A549 (cell line): ENCODE measurements at regions not wholly inside any gene's neighbourhood (a gene's known extent, or its start where the extent isn't known, plus 50 kb on each side); places are given as distances from the start of the nearest gene placed in this dataset.

ENCODE experiments used
- BHLHE40 ChIP-seq: IDR thresholded peaks from 2 replicates; pipeline ENCODE4 v1.6.1; 2012; ENCODE audit warnings: low read depth, low read length, inconsistent platforms
- CTCF ChIP-seq: fragments of >200 bp; sonication (Bioruptor Twin); formaldehyde crosslinking; IDR thresholded peaks from 3 replicates; pipeline ENCODE4 v1.5.1; 2016
- ELK1 ChIP-seq: fragments of 150-350 bp; IDR thresholded peaks from 2 replicates; pipeline ENCODE4 v1.6.1; 2014; ENCODE audit warnings: low read depth, mild to moderate bottlenecking, low read length
- EP300 ChIP-seq, 2 experiments: fragments of >200 bp; sonication (Bioruptor Twin); formaldehyde crosslinking; IDR thresholded peaks; 2 replicates in 1 of 2; 3 replicates in 1 of 2; pipeline ENCODE4 v1.6.1; 2016 to 2017
- ESRRA ChIP-seq: fragments of 150-350 bp; IDR thresholded peaks from 2 replicates; pipeline ENCODE4 v1.6.1; 2014; ENCODE audit warnings: mild to moderate bottlenecking, low read length, borderline replicate concordance
- FOXS1 ChIP-seq: fragments of 250-450 bp; sonication (Bioruptor Pico); IDR thresholded peaks from 2 replicates; pipeline ENCODE4 v1.5.0; 2020; ENCODE audit warnings: mild to moderate bottlenecking, moderate library complexity
- HOXB5 ChIP-seq: fragments of 250-450 bp; sonication (Bioruptor Pico); IDR thresholded peaks from 2 replicates; pipeline ENCODE4 v1.5.0; 2020; ENCODE audit warnings: mild to moderate bottlenecking, moderate library complexity
- MAFK ChIP-seq: fragments of 450-650 bp; IDR thresholded peaks from 2 replicates; pipeline ENCODE4 v1.6.1; 2014; ENCODE audit not compliant: partially characterized antibody
- POLR2A ChIP-seq: IDR thresholded peaks from 2 replicates; pipeline ENCODE4 v1.6.1; 2012; ENCODE audit warnings: mild to moderate bottlenecking, low read length
- SMC3 ChIP-seq: fragments of >200 bp; sonication (Bioruptor Twin); formaldehyde crosslinking; IDR thresholded peaks from 3 replicates; pipeline ENCODE4 v1.6.1; 2018; ENCODE audit warnings: inconsistent platforms
- TFCP2L1 ChIP-seq: fragments of 250-450 bp; sonication (Bioruptor Pico); IDR thresholded peaks from 2 replicates; pipeline ENCODE4 v1.5.0; 2021; ENCODE audit warnings: mild to moderate bottlenecking
- TF ChIP-seq, protein P1 (sequence below): IDR thresholded peaks from 2 replicates; pipeline ENCODE4 v1.6.1; 2012
- TF ChIP-seq, protein P2 (sequence below): fragments of >200 bp; sonication (Bioruptor Twin); formaldehyde crosslinking; IDR thresholded peaks from 3 replicates; pipeline ENCODE4 v1.6.1; 2016

- TF ChIP-seq POLR2A, result no peak
- no peak for TF ChIP-seq CTCF
- TF ChIP-seq, protein P1, sequence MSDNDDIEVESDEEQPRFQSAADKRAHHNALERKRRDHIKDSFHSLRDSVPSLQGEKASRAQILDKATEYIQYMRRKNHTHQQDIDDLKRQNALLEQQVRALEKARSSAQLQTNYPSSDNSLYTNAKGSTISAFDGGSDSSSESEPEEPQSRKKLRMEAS, result no peak
- no peak for TF ChIP-seq ELK1
- TF ChIP-seq EP300 (IDR thresholded peaks at IDR 0.05), result no peak
- TF ChIP-seq HOXB5, result no peak
- TF ChIP-seq, protein P2, sequence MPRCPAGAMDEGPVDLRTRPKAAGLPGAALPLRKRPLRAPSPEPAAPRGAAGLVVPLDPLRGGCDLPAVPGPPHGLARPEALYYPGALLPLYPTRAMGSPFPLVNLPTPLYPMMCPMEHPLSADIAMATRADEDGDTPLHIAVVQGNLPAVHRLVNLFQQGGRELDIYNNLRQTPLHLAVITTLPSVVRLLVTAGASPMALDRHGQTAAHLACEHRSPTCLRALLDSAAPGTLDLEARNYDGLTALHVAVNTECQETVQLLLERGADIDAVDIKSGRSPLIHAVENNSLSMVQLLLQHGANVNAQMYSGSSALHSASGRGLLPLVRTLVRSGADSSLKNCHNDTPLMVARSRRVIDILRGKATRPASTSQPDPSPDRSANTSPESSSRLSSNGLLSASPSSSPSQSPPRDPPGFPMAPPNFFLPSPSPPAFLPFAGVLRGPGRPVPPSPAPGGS, result no peak
- TF ChIP-seq BHLHE40, result no peak
- TF ChIP-seq ESRRA, result no peak
- TF ChIP-seq MAFK, result no peak
- no peak for TF ChIP-seq FOXS1
- no peak for TF ChIP-seq TFCP2L1 (CRISPR knock-in tag)
- no peak for TF ChIP-seq SMC3
Observed at GRCh38 chr16:79329166-79329521, 271.4 kb downstream of the MAF start.
